ENCODE measurements at regions not wholly inside any gene's neighbourhood (a gene's known extent, or its start where the extent isn't known, plus 50 kb on each side); places are given as distances from the start of the nearest gene placed in this dataset.

DNA sequence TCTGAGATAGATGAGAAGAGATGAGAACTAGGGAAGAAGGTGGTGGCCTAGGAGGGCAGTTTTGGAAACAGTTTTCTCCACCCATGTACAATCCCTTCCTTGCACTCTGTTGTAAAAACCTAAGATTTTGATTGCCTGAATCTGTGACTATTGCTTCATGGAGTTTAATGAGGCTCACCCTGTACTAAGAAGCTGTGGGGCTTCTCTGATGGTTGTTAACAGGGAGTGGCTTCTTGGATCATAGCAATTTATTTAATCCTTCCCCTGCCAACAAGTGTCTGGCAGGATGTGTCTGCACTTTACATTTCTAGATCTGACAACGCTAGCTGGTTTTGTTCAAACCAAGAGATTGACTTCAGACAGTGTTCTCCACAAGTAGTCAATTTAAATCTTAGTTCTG lies 74.7 kb upstream of the C5orf46 start:
- TF ChIP-seq CTCF (IDR thresholded peaks at IDR 0.05) (no peak), POLR2A (IDR thresholded peaks at IDR 0.05) (no peak), POLR2AphosphoS5 (IDR thresholded peaks at IDR 0.05) (no peak), EP300 (IDR thresholded peaks at IDR 0.05) (no peak)

Measured in upper lobe of left lung (tissue), 4 donors.